ENCODE measurements at regions not wholly inside any gene's neighbourhood (a gene's known extent, or its start where the extent isn't known, plus 50 kb on each side); places are given as distances from the start of the nearest gene placed in this dataset.
A peak's percentile ranks its signal among the peaks of the same experiment; 100 is the strongest.
"Not testable (repeated sequence)": the region's sequence is repeated elsewhere in the genome, so short reads cannot be mapped to it uniquely, and the experiment has no call there.

DNA sequence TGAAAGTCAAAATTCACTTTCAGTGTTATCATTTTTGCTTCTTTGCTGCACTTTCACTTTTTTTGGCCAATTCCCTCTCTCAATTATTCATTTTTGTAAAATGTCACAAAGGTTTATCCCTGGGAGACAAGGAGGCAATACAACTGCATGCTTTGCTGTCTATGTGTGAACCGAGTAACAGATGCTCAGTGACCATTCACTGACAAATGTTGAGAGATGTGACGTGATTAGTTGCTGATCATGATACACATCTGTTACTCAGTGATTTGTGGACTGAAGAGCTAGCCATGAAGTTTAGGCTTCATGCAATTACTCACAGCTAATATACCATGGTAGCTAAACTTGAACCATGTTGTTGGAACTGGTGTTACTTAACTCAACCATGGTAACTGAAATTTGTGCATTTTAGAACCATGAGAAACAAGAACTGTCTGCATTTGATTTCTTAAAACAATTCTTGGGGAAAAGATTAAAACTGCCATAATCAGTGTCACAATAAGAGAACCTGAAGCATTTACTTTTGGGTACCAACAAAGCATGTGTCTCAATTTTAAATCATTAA, 86.8 kb upstream of the BTG1 start:
- H3K36me3 Mint-ChIP-seq; H3K9me3 Mint-ChIP-seq; CTCF ChIA-PET; H3K9me3 ChIP-seq (ENCODE audit: low read length); DNase-seq; H3K4me3 ChIP-seq (ENCODE audit: low read length); H3K27me3 ChIP-seq (ENCODE audit: insufficient read depth, low read length, poor library complexity, severe bottlenecking); POLR2A ChIA-PET; H3K4me1 Mint-ChIP-seq; H3K27me3 Mint-ChIP-seq; H3K27ac Mint-ChIP-seq; H3K27ac ChIP-seq (ENCODE audit: low read depth, low read length); H3K36me3 ChIP-seq (ENCODE audit: insufficient read depth, low read length); H3K4me3 Mint-ChIP-seq: not testable (repeated sequence)
- H3K4me1 ChIP-seq (ENCODE audit: insufficient read depth, low read length), result peaks cover 21% of the 10 kb centered on the region

DNA sequence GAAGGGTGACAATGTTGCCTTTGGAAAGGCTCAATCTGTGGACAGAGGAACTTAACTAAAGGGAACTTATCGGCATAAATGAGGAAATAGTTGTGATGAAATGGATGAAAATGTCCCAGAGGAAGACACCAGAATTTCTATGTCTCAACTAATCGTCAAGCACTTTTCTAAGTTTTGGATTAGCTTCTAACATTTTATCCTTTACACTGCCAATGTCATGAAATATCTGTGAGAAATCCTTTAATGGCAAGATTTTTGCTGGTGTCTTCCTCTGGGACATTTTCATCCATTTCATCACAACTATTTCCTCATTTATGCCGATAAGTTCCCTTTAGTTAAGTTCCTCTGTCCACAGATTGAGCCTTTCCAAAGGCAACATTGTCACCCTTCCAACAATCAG, 86.3 kb upstream of the BTG1 start:
- H3K27me3 Mint-ChIP-seq; H3K4me1 Mint-ChIP-seq; POLR2A ChIA-PET; H3K27ac ChIP-seq (ENCODE audit: low read depth, low read length); H3K4me3 Mint-ChIP-seq; H3K9me3 ChIP-seq (ENCODE audit: low read length); DNase-seq; H3K9me3 Mint-ChIP-seq; CTCF ChIA-PET; H3K36me3 ChIP-seq (ENCODE audit: insufficient read depth, low read length); H3K4me3 ChIP-seq (ENCODE audit: low read length); H3K27me3 ChIP-seq (ENCODE audit: insufficient read depth, low read length, poor library complexity, severe bottlenecking); H3K36me3 Mint-ChIP-seq; H3K27ac Mint-ChIP-seq: not testable (repeated sequence)
- H3K4me1 ChIP-seq (ENCODE audit: insufficient read depth, low read length), result peaks cover 21% of the 10 kb centered on the region

DNA sequence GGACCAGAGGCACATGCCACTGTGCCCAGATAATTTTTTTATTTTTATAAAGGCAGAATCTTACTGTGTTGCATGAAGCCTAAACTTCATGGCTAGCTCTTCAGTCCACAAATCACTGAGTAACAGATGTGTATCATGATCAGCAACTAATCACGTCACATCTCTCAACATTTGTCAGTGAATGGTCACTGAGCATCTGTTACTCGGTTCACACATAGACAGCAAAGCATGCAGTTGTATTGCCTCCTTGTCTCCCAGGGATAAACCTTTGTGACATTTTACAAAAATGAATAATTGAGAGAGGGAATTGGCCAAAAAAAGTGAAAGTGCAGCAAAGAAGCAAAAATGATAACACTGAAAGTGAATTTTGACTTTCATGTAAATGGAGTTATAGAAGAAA, 85.9 kb upstream of the BTG1 start:
- H3K4me1 Mint-ChIP-seq; DNase-seq; H3K36me3 ChIP-seq (ENCODE audit: insufficient read depth, low read length); POLR2A ChIA-PET; H3K4me3 ChIP-seq (ENCODE audit: low read length); H3K27me3 ChIP-seq (ENCODE audit: insufficient read depth, low read length, poor library complexity, severe bottlenecking); H3K9me3 ChIP-seq (ENCODE audit: low read length); H3K36me3 Mint-ChIP-seq; H3K27ac Mint-ChIP-seq; H3K9me3 Mint-ChIP-seq; CTCF ChIA-PET; H3K4me3 Mint-ChIP-seq; H3K27ac ChIP-seq (ENCODE audit: low read depth, low read length); H3K27me3 Mint-ChIP-seq: not testable (repeated sequence)
- H3K4me1 ChIP-seq (ENCODE audit: insufficient read depth, low read length), result peaks cover 21% of the 10 kb centered on the region

DNA sequence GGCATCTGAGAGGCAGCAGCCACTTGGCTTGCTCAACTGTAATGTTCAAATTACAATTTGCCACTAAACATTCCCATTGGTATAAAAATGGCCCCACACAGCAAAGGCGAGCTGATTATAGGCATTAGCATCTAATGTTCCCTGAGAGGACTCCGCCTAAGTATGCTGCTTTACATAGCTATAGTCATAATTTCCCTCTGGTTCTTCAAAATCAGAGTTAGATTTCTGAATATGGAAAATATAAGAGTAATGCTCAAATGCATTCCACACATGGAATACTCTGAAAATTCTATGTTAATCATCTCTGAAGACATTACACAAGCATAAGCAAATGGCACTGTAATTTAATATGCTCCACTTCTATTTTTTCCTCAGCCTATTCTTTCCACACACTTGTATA, 83.7 kb upstream of the BTG1 start:
- H3K27me3 Mint-ChIP-seq, result no peaks in the 10 kb centered on the region
- Histone ChIP-seq H3K36me3 (ENCODE audit: insufficient read depth, low read length) (no peaks in the 10 kb centered on the region), H3K27ac (ENCODE audit: low read depth, low read length) (no peak overlapping the region), H3K4me3 (ENCODE audit: low read length) (no peak overlapping the region), H3K4me1 (ENCODE audit: insufficient read depth, low read length) (peaks cover 13% of the 10 kb centered on the region), H3K27me3 (ENCODE audit: insufficient read depth, low read length, poor library complexity, severe bottlenecking) (no peaks in the 10 kb centered on the region), H3K9me3 (ENCODE audit: low read length) (no peaks in the 10 kb centered on the region)
- POLR2A ChIA-PET, result no interaction called here
- no peak overlapping the region for H3K4me3 Mint-ChIP-seq
- H3K36me3 Mint-ChIP-seq, result no peaks in the 10 kb centered on the region
- DNase-seq, result no peak
- CTCF ChIA-PET, result no interaction called here
- H3K9me3 Mint-ChIP-seq, result no peaks in the 10 kb centered on the region
- H3K27ac Mint-ChIP-seq, result peak overlapping the region in 1 of 8 donors; percentile 66
- peaks cover 0 to under 1% (median under 1%) of the 10 kb centered on the region in 3 donors for H3K4me1 Mint-ChIP-seq

DNA sequence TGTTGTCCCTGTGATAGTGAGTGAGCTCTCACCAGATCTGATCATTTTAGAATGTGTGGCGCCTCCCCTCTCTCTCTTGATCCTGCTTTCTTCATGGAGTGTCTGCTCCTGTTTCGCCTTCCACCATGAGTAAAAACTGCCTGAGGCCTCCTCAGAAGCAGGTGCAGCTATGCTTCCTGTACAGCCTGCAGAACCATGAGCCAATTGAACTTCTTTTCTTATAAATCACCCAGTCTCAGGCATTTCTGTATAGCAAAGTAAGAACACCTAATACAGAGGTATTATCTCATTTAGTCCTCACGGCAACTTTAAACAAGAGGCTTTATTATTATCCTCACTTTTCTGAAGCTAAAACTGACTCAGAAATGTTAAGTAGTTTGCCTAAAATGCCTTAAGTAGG, 81.3 kb upstream of the BTG1 start:
- Histone ChIP-seq H3K36me3 (ENCODE audit: insufficient read depth, low read length) (no peaks in the 10 kb centered on the region), H3K4me3 (ENCODE audit: low read length) (no peak overlapping the region), H3K27ac (ENCODE audit: low read depth, low read length) (no peak overlapping the region), H3K4me1 (ENCODE audit: insufficient read depth, low read length) (no peaks in the 10 kb centered on the region), H3K27me3 (ENCODE audit: insufficient read depth, low read length, poor library complexity, severe bottlenecking) (no peaks in the 10 kb centered on the region), H3K9me3 (ENCODE audit: low read length) (no peaks in the 10 kb centered on the region)
- DNase-seq, result no peak
- Mint-ChIP-seq H3K4me3 (no peak overlapping the region), H3K9me3 (no peaks in the 10 kb centered on the region), H3K4me1 (no peaks in the 10 kb centered on the region), H3K27ac (no peak overlapping the region), H3K27me3 (no peaks in the 10 kb centered on the region), H3K36me3 (no peaks in the 10 kb centered on the region)
- ChIA-PET CTCF (no interaction called here), POLR2A (no interaction called here)

DNA sequence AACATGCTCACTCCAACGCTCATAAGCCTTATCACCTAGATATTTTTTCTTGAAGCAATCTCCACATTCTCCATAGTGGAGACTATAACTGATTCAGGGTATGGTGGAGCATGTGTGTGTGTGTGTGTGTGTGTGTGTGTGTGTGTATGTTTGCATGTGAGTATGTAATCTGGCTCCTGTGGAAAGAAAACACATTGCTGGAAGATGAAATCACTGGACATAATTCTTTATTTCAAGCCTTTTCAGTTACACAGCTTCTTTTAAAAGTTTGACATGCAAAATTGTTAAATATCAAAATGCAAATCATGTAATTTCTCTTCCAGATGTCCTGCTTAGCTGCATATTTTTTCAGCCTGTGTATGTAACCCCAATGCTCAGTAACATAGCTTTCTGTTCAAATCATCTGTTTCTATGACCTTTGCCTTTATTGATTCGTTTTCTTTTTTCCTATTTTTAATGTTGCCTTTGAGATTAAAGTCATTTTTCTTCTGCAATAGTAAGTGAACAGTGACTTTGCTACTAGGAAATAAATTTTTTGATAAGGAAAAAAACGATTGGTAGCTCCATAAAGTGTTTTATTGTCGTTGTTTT, 80.5 kb upstream of the BTG1 start:
- no peak for DNase-seq
- Mint-ChIP-seq H3K4me3 (no peak overlapping the region), H3K36me3 (no peaks in the 10 kb centered on the region), H3K4me1 (no peaks in the 10 kb centered on the region), H3K27me3 (no peaks in the 10 kb centered on the region), H3K9me3 (no peaks in the 10 kb centered on the region), H3K27ac (peak overlapping the region in 1 of 8 donors; percentile 39)
- POLR2A ChIA-PET, result no interaction called here
- no peak overlapping the region for H3K27ac ChIP-seq (ENCODE audit: low read depth, low read length)
- CTCF ChIA-PET, result no interaction called here
- H3K36me3 ChIP-seq (ENCODE audit: insufficient read depth, low read length), result no peaks in the 10 kb centered on the region
- H3K4me3 ChIP-seq (ENCODE audit: low read length), result no peak overlapping the region
- no peaks in the 10 kb centered on the region for H3K9me3 ChIP-seq (ENCODE audit: low read length)
- no peaks in the 10 kb centered on the region for H3K4me1 ChIP-seq (ENCODE audit: insufficient read depth, low read length)
- no peaks in the 10 kb centered on the region for H3K27me3 ChIP-seq (ENCODE audit: insufficient read depth, low read length, poor library complexity, severe bottlenecking)

DNA sequence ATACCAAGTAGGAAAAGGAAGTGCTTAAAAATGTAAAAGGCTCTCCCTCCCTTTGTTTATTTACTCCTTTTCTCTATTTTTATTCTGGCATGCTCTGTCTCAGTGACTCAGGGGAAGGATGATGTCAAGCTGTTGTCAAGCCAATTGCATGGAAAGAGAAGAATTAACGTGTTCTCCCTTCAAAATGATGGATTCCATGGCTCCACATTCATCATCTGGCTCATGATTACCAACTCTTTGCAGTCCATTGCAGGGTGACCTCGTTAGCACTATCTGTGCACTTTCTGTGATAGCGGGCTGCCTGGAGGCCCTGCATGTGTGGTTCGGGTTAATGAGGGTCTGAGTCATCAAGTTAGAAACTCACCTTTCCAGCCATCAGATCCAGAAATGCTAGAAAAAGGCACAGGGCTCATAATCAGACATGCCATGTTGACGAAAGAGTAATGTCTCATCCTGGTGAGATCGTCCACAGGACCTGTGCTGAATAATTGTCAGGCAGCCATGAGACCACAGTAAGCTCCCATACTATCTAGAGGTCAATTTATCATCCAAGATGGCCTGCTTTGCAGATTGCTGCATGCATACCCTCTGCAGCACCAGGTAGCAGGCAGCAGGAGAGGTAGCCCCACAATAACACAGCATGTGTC, 79.2 kb upstream of the BTG1 start:
- Mint-ChIP-seq H3K4me1 (no peaks in the 10 kb centered on the region), H3K9me3 (no peaks in the 10 kb centered on the region), H3K27me3 (no peaks in the 10 kb centered on the region), H3K4me3 (no peak overlapping the region), H3K27ac (no peak overlapping the region), H3K36me3 (peaks cover 0 to 4% (median 0%) of the 10 kb centered on the region in 3 donors)
- Histone ChIP-seq H3K4me3 (ENCODE audit: low read length) (no peak overlapping the region), H3K9me3 (ENCODE audit: low read length) (no peaks in the 10 kb centered on the region), H3K36me3 (ENCODE audit: insufficient read depth, low read length) (no peaks in the 10 kb centered on the region), H3K4me1 (ENCODE audit: insufficient read depth, low read length) (no peaks in the 10 kb centered on the region), H3K27me3 (ENCODE audit: insufficient read depth, low read length, poor library complexity, severe bottlenecking) (no peaks in the 10 kb centered on the region), H3K27ac (ENCODE audit: low read depth, low read length) (no peak overlapping the region)
- no peak for DNase-seq
- CTCF ChIA-PET, result no interaction called here
- POLR2A ChIA-PET, result no interaction called here

DNA sequence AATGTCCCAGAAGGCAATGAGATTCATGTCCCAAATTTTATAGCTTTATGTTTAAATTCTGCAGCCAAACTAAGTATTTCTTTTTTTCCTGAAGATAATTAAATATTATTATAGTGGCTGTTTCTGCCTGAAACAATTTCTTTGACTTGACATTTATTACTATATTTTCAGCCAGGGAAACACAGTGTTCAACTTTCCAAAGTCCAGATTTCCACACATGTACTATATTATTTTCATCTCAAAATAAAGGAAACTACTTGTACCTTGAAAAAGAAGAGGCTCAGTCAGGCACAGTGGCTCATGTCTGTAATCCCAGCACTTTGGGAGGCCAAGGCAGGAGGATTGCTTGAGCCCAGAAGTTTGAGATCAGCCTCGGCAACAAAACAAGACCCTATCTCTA, 77.8 kb upstream of the BTG1 start:
- no peak overlapping the region for H3K27ac ChIP-seq (ENCODE audit: low read depth, low read length)
- no peaks in the 10 kb centered on the region for H3K36me3 ChIP-seq (ENCODE audit: insufficient read depth, low read length)
- Mint-ChIP-seq H3K27ac (no peak overlapping the region), H3K4me3 (no peak overlapping the region), H3K36me3 (peaks cover 0 to 7% (median 1%) of the 10 kb centered on the region in 3 donors), H3K9me3 (no peaks in the 10 kb centered on the region), H3K4me1 (peaks cover 0 to 2% (median 2%) of the 10 kb centered on the region in 3 donors), H3K27me3 (no peaks in the 10 kb centered on the region)
- H3K4me3 ChIP-seq (ENCODE audit: low read length), result no peak overlapping the region
- H3K27me3 ChIP-seq (ENCODE audit: insufficient read depth, low read length, poor library complexity, severe bottlenecking), result no peaks in the 10 kb centered on the region
- no peak for DNase-seq
- CTCF ChIA-PET, result no interaction called here
- POLR2A ChIA-PET, result no interaction called here
- H3K4me1 ChIP-seq (ENCODE audit: insufficient read depth, low read length), result peaks cover 4% of the 10 kb centered on the region
- no peaks in the 10 kb centered on the region for H3K9me3 ChIP-seq (ENCODE audit: low read length)

All from CD8-positive, alpha-beta memory T cell (primary cell).